ENCODE measurements at regions not wholly inside any gene's neighbourhood (a gene's known extent, or its start where the extent isn't known, plus 50 kb on each side); places are given as distances from the start of the nearest gene placed in this dataset.
"Not testable (repeated sequence)": the region's sequence is repeated elsewhere in the genome, so short reads cannot be mapped to it uniquely, and the experiment has no call there.

DNA sequence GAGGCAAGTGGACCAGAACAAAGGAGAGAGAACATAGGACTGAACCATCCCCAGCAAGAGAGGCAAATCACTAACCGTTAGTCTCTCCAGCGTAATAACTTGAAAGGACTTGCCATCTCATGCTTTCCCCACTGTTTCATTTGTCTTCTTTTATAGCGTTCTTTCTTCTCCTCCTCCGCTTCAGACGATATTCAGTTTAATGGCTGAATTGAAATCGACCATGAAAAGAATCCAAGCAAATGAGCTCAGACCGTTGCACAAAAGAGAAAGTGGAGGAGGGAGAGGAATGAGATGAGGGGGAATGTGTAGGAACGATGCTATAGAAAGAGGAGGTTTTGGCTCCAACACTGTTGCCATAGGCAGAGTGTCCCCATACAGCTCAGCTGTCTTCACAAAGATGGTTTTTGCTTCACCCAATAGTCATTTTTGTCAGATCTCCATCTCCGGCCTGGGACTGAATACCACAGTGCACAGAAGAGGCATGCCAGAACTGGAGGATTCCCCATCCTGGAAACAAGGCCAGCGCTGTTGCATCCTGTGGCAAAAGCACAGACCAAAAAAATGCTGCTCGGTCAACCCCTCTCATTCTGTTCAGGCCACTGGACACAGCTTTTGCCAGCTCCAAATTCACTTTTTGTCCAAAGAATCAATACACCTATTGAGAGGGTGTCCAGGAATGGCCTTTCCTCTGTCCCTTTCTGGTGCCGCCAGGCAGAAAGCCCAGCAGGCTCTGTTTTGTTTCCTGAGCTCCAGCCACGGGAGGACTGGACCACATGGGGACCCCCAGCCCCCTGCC lies 176.1 kb downstream of the ID4 start:
- peaks cover 8% of the 10 kb centered on the region for H3K27me3 ChIP-seq (ENCODE audit: low read depth)
- intact Hi-C loops (cut with micrococcal nuclease): no loop called here
- no peaks in the 10 kb centered on the region for H3K36me3 ChIP-seq
- DNase-seq: no peak
- no peak overlapping the region for H3K27ac ChIP-seq (replicated peaks)
- H3K4me1 ChIP-seq: no peaks in the 10 kb centered on the region
- TF ChIP-seq, protein P1, sequence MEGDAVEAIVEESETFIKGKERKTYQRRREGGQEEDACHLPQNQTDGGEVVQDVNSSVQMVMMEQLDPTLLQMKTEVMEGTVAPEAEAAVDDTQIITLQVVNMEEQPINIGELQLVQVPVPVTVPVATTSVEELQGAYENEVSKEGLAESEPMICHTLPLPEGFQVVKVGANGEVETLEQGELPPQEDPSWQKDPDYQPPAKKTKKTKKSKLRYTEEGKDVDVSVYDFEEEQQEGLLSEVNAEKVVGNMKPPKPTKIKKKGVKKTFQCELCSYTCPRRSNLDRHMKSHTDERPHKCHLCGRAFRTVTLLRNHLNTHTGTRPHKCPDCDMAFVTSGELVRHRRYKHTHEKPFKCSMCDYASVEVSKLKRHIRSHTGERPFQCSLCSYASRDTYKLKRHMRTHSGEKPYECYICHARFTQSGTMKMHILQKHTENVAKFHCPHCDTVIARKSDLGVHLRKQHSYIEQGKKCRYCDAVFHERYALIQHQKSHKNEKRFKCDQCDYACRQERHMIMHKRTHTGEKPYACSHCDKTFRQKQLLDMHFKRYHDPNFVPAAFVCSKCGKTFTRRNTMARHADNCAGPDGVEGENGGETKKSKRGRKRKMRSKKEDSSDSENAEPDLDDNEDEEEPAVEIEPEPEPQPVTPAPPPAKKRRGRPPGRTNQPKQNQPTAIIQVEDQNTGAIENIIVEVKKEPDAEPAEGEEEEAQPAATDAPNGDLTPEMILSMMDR (IDR thresholded peaks at IDR 0.05; ENCODE audit: borderline replicate concordance): no peak
- H3K9me3 ChIP-seq (replicated peaks): no peaks in the 10 kb centered on the region
- no peak overlapping the region for H3K4me3 ChIP-seq

DNA sequence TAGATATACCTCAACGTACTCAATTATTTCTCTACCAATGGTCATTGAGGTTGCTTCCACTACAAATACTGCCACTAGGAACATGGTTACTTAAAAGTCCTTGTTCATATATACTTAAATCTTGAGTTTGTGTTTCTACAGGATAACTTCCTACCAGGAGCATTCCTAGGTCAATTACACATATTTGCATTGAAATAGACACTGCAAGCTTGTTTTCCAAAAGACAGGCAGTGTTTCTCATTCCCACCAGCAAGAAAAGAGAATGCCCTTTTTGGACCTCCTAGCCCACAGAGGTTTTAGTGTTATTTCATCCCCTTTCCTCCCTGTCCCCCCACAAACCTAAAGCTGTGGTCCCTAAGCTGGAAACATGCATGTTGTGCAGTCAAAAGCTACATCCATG lies 177.3 kb downstream of the ID4 start:
- Histone ChIP-seq H3K27ac (replicated peaks) (no peak overlapping the region), H3K36me3 (no peaks in the 10 kb centered on the region), H3K4me3 (no peak overlapping the region), H3K9me3 (replicated peaks) (no peaks in the 10 kb centered on the region), H3K4me1 (no peaks in the 10 kb centered on the region), H3K27me3 (ENCODE audit: low read depth) (peaks cover 8% of the 10 kb centered on the region)
- intact Hi-C loops (cut with micrococcal nuclease): no loop called here
- TF ChIP-seq, protein P1 (IDR thresholded peaks at IDR 0.05; ENCODE audit: borderline replicate concordance): no peak
- no peak for DNase-seq

DNA sequence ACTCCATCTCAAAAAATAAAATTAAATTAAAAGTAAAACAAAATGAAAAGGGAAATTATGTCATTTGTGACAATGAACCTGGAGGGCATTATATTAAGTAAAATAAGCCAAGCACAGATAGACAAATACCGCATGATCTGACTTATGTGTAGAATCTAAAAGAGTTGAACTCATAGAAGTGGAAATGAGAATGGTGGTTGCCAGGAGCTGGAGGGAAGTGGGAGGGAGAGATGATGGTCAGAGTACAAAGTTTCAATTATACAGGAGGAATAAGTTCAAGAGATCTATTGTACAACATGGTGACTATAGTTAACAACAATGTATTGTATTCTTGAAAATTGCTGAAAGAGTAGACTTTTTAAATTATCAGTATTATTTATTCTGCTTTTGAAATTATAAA lies 183.4 kb downstream of the ID4 start:
- no peaks in the 10 kb centered on the region for H3K9me3 ChIP-seq (replicated peaks)
- H3K4me1 ChIP-seq: no peaks in the 10 kb centered on the region
- H3K36me3 ChIP-seq: no peaks in the 10 kb centered on the region
- intact Hi-C loops (cut with micrococcal nuclease): no loop called here
- H3K27ac ChIP-seq (replicated peaks): no peak overlapping the region
- no peak for DNase-seq
- TF ChIP-seq, protein P1 (IDR thresholded peaks at IDR 0.05; ENCODE audit: borderline replicate concordance): no peak
- H3K27me3 ChIP-seq (ENCODE audit: low read depth): no peaks in the 10 kb centered on the region
- H3K4me3 ChIP-seq: no peak overlapping the region

DNA sequence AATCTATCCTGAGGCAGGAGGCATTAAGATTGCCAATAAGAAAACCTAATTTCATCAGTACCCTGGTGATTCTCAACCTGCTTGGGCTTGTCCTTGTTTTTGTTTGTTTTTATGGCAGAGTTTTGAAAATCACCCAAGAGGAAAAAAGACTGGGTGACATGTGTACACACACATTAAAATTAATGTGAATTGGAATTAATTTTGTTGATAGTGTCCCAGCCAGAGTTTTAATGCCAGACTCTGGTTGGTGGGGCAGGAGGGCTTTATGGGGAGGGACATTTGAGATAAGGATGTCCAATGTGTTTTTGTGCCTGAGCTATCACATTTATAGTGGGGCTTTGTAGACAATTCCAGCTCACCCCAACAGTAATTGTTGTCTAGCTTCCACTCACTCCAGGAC lies 184.6 kb downstream of the ID4 start:
- Histone ChIP-seq H3K4me3 (no peak overlapping the region), H3K27me3 (ENCODE audit: low read depth) (no peaks in the 10 kb centered on the region), H3K9me3 (replicated peaks) (no peaks in the 10 kb centered on the region), H3K4me1 (no peaks in the 10 kb centered on the region), H3K36me3 (no peaks in the 10 kb centered on the region), H3K27ac (replicated peaks) (no peak overlapping the region)
- intact Hi-C loops (cut with micrococcal nuclease): no loop called here
- no peak for DNase-seq
- TF ChIP-seq, protein P1 (IDR thresholded peaks at IDR 0.05; ENCODE audit: borderline replicate concordance): no peak

DNA sequence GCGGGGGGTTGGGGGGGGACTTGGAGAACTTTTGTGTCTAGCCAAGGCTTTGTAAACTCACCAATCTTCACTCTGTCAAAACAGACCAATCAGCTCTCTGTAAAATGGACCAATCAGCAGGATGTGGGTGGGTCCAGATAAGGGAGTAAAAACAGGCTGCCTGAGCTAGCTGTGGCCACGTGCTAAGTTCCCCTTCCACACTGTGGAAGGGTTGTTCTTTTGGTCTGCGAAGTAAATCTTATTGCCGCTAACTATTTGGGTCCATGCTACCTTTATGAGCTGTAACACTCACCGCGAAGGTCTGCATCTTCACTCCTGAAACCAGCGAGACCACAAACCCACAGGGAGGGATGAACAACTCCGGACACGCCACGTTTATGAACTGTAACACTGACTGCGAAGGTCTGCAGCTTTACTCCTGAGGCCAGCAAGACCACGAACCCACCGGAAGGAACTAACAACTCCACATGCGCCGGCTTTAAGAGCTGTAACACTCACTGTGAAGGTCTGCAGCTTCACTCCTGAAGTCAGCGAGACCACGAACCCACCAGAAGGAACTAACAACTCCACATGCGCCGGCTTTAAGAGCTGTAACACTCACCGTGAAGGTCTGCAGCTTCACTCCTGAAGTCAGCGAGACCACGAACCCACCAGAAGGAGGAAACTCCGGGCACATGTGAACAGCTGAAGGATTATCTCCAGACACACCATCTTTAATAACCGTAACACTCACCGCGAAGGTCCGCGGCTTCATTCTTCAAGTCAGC lies 186.6 kb downstream of the ID4 start:
- H3K27me3 ChIP-seq (ENCODE audit: low read depth); H3K36me3 ChIP-seq; H3K27ac ChIP-seq (replicated peaks); H3K9me3 ChIP-seq (replicated peaks); H3K4me3 ChIP-seq; intact Hi-C loops (cut with micrococcal nuclease); H3K4me1 ChIP-seq; DNase-seq: not testable (repeated sequence)

DNA sequence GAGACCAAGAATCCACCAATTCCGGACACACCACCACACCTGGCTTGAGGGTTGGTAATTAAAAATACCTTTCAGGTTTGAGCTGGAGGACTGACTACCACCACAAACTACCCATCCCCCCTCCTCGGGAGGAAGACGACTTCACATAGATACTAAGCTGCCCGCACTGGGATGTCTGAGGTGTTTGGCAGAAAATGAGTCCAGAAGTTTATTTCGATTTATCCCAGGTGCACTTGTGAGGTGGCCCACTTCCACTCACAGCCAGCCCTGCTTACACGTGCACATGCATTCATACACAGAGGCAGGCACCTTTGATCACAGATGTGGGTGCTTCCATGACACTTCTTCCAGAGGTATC lies 187.1 kb downstream of the ID4 start:
- no peaks in the 10 kb centered on the region for H3K9me3 ChIP-seq (replicated peaks)
- no peak for DNase-seq
- intact Hi-C loops (cut with micrococcal nuclease): no loop called here
- no peaks in the 10 kb centered on the region for H3K36me3 ChIP-seq
- no peak overlapping the region for H3K4me3 ChIP-seq
- no peaks in the 10 kb centered on the region for H3K4me1 ChIP-seq
- no peak overlapping the region for H3K27ac ChIP-seq (replicated peaks)
- TF ChIP-seq, protein P1 (IDR thresholded peaks at IDR 0.05; ENCODE audit: borderline replicate concordance): no peak
- no peaks in the 10 kb centered on the region for H3K27me3 ChIP-seq (ENCODE audit: low read depth)
